Adrenal gland (tissue), 9 donors: ENCODE measurements at regions not wholly inside any gene's neighbourhood (a gene's known extent, or its start where the extent isn't known, plus 50 kb on each side); places are given as distances from the start of the nearest gene placed in this dataset.

Source experiments
- DNase-seq, 7 donors: peaks; one replicate each; pipeline ENCODE4 v3.0.0-alpha.2; 2019 to 2020
- H3K27ac ChIP-seq, 5 donors: fragments of 200-600 bp; sonication (generic) in 4 of 5; 1 replicate in 3 of 5; 2 replicates in 2 of 5; pipeline versions ENCODE4 v1.5.1 to v1.8.0; 2016 to 2020; ENCODE audit warnings: mild to moderate bottlenecking in 1 of 5
- H3K27me3 ChIP-seq: fragments of 200-600 bp; 2 replicates; pipeline ENCODE4 v1.8.0; 2021
- H3K36me3 ChIP-seq, 2 donors: fragments of 200-600 bp; replicated peaks in 1 of 2; 1 replicate in 1 of 2; 2 replicates in 1 of 2; pipeline versions ENCODE4 v1.5.1 to v1.8.0; 2018 to 2022
- H3K4me1 ChIP-seq, 2 donors: fragments of 200-600 bp; replicated peaks in 1 of 2; 1 replicate in 1 of 2; 2 replicates in 1 of 2; pipeline versions ENCODE4 v1.5.1 to v1.8.0; 2018 to 2021
- H3K4me3 ChIP-seq, 4 donors: fragments of 200-600 bp; sonication (generic) in 3 of 4; one replicate each; pipeline ENCODE4 v1.5.1; 2016 to 2018
- H3K9me3 ChIP-seq, 3 donors: fragments of 200-600 bp; sonication (generic) in 1 of 3; replicated peaks in 1 of 3; 1 replicate in 2 of 3; 2 replicates in 1 of 3; pipeline versions ENCODE4 v1.5.1 to v1.8.0; 2016 to 2021
- POLR2A ChIP-seq, 2 donors: fragments of 450-650 bp; IDR thresholded peaks; one replicate each; pipeline ENCODE4 v1.6.1; 2017; ENCODE audit warnings: antibody characterized with exemption in 2 of 2, mild to moderate bottlenecking in 2 of 2, moderate library complexity in 1 of 2
- WGBS, 4 donors: extraction: QIAGEN DNeasy Blood & Tissue Kit in 2 of 4; methylation state at CpG; one replicate each; pipeline versions ENCODE4 v1.1.5 to v1.1.7; 2013 to 2017; 5-methylcytosine and 5-hydroxymethylcytosine counted together
- intact Hi-C, 2 donors: fragments of 100-400 bp; cut with DNase I; formaldehyde crosslinking; loops; one replicate each; pipeline versions ENCODE4 v1.14.1 to v1.15.0; 2022 to 2023
- TF ChIP-seq, protein P1 (sequence below), 6 experiments: fragments of 450-650 bp in 4 of 6; fragments of 200-600 bp in 2 of 6; sonication (generic) in 1 of 6; IDR thresholded peaks; 1 replicate in 5 of 6; 2 replicates in 1 of 6; pipeline versions ENCODE4 v1.5.1 to v1.8.0; 2016 to 2021; ENCODE audit warnings: antibody characterized with exemption in 6 of 6, mild to moderate bottlenecking in 2 of 6, moderate library complexity in 1 of 6
- donor health status: healthy with polysubstance abuse.
- donor health status: Bipolar disorder and iron deficiency.
- donor health status: DM: yes; HTN: yes; CAD: no.
- donor health status: DM: no; HTN: no; CAD: no.
- donor health status: DM: no; HTN: no; CAD: no.

DNA sequence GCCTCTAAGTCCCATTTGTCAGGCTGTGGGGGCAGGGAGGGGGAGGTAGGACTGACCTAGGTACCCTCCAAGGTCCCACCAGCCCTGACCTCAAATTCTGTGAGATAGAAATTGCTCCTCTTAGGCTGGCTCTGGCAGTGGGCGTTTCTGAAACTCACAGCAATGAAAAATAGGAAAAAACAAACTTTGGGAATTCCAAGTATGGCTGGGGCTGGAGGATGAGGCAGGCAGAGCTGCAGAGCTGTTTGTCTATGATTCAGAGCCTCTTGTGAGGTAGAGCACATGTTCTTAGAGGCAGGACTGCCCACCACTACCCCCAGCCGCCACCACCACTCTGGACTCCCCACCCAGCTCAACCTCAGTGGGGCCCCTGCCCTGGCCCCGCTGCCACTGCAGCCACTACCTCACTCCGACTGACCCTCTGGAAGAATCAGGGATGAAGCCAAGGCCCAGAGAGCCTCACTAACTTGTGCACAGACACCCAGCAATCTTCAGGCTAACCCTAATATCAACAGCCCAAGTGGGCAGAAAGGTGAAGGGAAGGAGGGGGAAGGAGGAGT lies 98.2 kb downstream of the PJA1 start:
- 68 to 88% (median 75%) methylated on average over 1 to 4 of the region's 4 CpGs for WGBS, 4 donors
- H3K36me3 ChIP-seq, result no peaks in the 10 kb centered on the region
- no peaks in the 10 kb centered on the region for H3K4me1 ChIP-seq
- DNase-seq, result peak in 1 of 7 donors; percentile 3
- intact Hi-C loops, result no loop called here
- no peaks in the 10 kb centered on the region for H3K9me3 ChIP-seq
- H3K27ac ChIP-seq, result no peak overlapping the region
- H3K27me3 ChIP-seq, result peaks cover 27% of the 10 kb centered on the region
- TF ChIP-seq POLR2A (IDR thresholded peaks at IDR 0.05), result no peak
- TF ChIP-seq, protein P1, sequence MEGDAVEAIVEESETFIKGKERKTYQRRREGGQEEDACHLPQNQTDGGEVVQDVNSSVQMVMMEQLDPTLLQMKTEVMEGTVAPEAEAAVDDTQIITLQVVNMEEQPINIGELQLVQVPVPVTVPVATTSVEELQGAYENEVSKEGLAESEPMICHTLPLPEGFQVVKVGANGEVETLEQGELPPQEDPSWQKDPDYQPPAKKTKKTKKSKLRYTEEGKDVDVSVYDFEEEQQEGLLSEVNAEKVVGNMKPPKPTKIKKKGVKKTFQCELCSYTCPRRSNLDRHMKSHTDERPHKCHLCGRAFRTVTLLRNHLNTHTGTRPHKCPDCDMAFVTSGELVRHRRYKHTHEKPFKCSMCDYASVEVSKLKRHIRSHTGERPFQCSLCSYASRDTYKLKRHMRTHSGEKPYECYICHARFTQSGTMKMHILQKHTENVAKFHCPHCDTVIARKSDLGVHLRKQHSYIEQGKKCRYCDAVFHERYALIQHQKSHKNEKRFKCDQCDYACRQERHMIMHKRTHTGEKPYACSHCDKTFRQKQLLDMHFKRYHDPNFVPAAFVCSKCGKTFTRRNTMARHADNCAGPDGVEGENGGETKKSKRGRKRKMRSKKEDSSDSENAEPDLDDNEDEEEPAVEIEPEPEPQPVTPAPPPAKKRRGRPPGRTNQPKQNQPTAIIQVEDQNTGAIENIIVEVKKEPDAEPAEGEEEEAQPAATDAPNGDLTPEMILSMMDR (IDR thresholded peaks at IDR 0.05), result no peak
- no peak overlapping the region for H3K4me3 ChIP-seq

GRCh38 chrX:69066021-69066757 lies 99.1 kb downstream of the PJA1 start:
- H3K4me3 ChIP-seq, result no peak overlapping the region
- peaks cover 27% of the 10 kb centered on the region for H3K27me3 ChIP-seq
- WGBS, 4 donors, result 67 to 91% (median 74%) methylated on average over 6 to 7 of the region's 7 CpGs; no CpG with 5 or more reads in 1 of the 4 donors
- TF ChIP-seq, protein P1 (IDR thresholded peaks at IDR 0.05), result no peak
- no peaks in the 10 kb centered on the region for H3K9me3 ChIP-seq
- H3K4me1 ChIP-seq, result no peaks in the 10 kb centered on the region
- intact Hi-C loops, result no loop called here
- H3K36me3 ChIP-seq, result no peaks in the 10 kb centered on the region
- peak in 1 of 7 donors; percentile 25 for DNase-seq
- H3K27ac ChIP-seq, result no peak overlapping the region

GRCh38 chrX:69065451-69065850 lies 99.8 kb downstream of the PJA1 start:
- TF ChIP-seq POLR2A (IDR thresholded peaks at IDR 0.05), result no peak
- TF ChIP-seq, protein P1 (IDR thresholded peaks at IDR 0.05), result no peak
- no peaks in the 10 kb centered on the region for H3K4me1 ChIP-seq
- intact Hi-C loops, result no loop called here
- peaks cover 20% of the 10 kb centered on the region for H3K27me3 ChIP-seq
- no peaks in the 10 kb centered on the region for H3K36me3 ChIP-seq
- H3K4me3 ChIP-seq, result no peak overlapping the region
- 64 to 100% (median 77%) methylated on average over 1 of the region's 1 CpG for WGBS, 4 donors
- H3K9me3 ChIP-seq, result no peaks in the 10 kb centered on the region
- DNase-seq, result peak in 1 of 7 donors; percentile 18
- H3K27ac ChIP-seq, result no peak overlapping the region

GRCh38 chrX:69063486-69063885 lies 101.8 kb downstream of the PJA1 start:
- TF ChIP-seq, protein P1 (IDR thresholded peaks at IDR 0.05), result no peak
- TF ChIP-seq POLR2A (IDR thresholded peaks at IDR 0.05), result no peak
- peaks cover 18% of the 10 kb centered on the region for H3K27me3 ChIP-seq
- 73 to 95% (median 88%) methylated on average over 4 of the region's 4 CpGs for WGBS, 4 donors
- intact Hi-C loops, result loop anchor here (5.0 kb wide), 1 partner anchor 236 kb away; the partner anchor contains the start of gene EFNB1 (in 2 of the 2)
- no peak overlapping the region for H3K27ac ChIP-seq
- no peaks in the 10 kb centered on the region for H3K4me1 ChIP-seq
- H3K4me3 ChIP-seq, result no peak overlapping the region
- peak in 1 of 7 donors; percentile 1 for DNase-seq
- no peaks in the 10 kb centered on the region for H3K9me3 ChIP-seq
- H3K36me3 ChIP-seq, result no peaks in the 10 kb centered on the region
